ENCODE measurements at regions not wholly inside any gene's neighbourhood (a gene's known extent, or its start where the extent isn't known, plus 50 kb on each side); places are given as distances from the start of the nearest gene placed in this dataset.

DNA sequence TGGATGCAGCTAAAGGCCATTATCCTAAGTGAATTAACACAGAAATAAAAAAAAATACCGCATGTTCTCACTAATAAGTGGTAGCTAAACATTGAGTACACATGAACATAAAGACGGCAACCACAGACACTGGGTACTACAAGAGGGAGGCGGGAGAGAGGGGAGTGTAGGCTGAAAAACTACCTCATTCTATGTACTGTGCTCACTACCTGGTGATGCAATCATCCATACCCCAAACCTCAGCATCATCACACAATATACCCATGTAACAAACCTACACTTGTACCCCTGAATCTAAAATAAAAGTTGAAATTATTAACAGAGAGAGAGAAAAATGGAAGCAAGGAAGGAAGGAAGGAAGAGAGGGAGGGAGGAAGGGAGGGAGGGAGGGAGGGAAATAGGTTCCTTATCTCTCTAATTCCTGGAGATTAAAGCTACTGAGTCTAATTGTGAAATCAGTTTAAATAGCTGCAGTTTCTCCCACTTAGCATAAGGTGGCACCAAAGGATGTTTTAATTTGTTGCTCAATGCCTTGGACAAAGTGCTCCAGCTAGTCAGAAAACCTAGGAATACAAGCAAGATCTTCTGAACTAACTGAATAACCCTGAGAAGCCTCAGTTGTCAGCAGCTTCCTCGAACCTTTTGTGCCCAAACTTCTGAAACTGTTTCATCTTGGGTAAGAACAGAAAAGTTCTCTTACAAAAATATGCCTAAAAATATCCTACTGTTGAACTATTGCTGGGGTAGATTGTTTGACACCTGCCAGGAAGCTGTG is 79.4 kb upstream of the ATP11B start:
- TF ChIP-seq CTCF (IDR thresholded peaks at IDR 0.05; ENCODE audit: insufficient read depth, low read length) (peak; percentile 53), POLR2AphosphoS5 (IDR thresholded peaks at IDR 0.05; ENCODE audit: low read depth) (no peak)
- Histone ChIP-seq H3K27me3 (ENCODE audit: insufficient read depth, poor library complexity, severe bottlenecking) (no peaks in the 10 kb centered on the region), H3K27ac (replicated peaks) (peak overlapping the region; percentile 5; the same call in 1 of the 2 replicates), H3K4me3 (replicated peaks; ENCODE audit: insufficient read depth, low read length) (no peak overlapping the region)
- DNase-seq (ENCODE audit: low read depth in 1 of 2, low spot score in 1 of 2): peak; percentile 68 to 83

DNA sequence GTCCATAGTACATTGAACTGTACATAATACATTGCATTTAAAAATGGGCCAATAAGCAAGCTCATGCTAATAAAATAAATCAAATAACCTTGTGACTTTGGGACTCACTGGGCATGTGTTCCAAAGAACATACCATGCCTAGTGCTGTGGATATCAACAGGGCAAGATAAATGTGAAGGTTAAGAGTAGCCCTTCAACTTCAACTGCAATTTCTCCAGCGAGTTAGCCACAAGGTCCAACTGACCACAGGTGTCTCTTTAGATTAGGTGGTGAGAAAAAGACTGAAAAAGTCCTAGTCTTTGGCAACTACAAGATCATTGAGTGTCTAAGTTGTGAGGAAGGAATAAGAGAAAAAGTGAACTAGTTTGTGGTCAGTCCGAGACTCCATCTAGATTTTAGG is 78.3 kb upstream of the ATP11B start:
- H3K27ac ChIP-seq (replicated peaks): no peak overlapping the region
- no peaks in the 10 kb centered on the region for H3K27me3 ChIP-seq (ENCODE audit: insufficient read depth, poor library complexity, severe bottlenecking)
- no peak for TF ChIP-seq CTCF (IDR thresholded peaks at IDR 0.05; ENCODE audit: insufficient read depth, low read length)
- no peak for TF ChIP-seq GABPA (IDR thresholded peaks at IDR 0.05; ENCODE audit: low read depth)
- no peak for DNase-seq (ENCODE audit: low read depth in 1 of 2, low spot score in 1 of 2)
- no peak overlapping the region for H3K4me3 ChIP-seq (replicated peaks; ENCODE audit: insufficient read depth, low read length)

DNA sequence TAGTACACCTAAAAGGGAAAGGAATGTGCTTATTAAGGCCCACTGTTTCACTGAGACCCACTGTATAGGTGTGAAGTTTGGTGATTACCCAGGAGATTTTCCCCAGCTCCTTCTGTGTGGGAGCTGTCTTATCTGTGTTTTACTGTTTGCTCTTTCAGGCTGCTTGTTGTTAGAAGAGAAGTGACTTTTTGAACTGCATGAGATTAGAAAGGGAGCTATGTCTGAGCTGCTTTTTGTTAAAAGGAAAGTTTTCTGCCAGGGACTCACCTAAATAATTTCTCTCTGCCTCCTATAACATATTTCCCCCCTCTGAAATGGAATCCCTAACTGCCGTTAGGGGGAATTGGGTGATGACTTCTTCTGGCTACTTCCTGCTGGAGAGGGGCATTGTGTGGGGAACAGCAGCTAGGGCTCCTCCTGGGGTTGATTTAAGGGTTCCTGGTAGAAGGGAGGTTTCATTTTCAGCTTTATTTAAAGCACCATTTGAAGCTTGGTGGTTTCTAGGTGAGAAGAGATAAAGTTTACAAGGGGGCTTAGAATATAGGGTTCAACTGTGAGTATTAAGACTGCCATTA is 77.1 kb upstream of the ATP11B start:
- no peak overlapping the region for H3K4me3 ChIP-seq (replicated peaks; ENCODE audit: insufficient read depth, low read length)
- no peak for DNase-seq (ENCODE audit: low read depth in 1 of 2, low spot score in 1 of 2)
- TF ChIP-seq POLR2AphosphoS5 (IDR thresholded peaks at IDR 0.05; ENCODE audit: low read depth): no peak
- no peak for TF ChIP-seq CTCF (IDR thresholded peaks at IDR 0.05; ENCODE audit: insufficient read depth, low read length)
- TF ChIP-seq, protein P1, sequence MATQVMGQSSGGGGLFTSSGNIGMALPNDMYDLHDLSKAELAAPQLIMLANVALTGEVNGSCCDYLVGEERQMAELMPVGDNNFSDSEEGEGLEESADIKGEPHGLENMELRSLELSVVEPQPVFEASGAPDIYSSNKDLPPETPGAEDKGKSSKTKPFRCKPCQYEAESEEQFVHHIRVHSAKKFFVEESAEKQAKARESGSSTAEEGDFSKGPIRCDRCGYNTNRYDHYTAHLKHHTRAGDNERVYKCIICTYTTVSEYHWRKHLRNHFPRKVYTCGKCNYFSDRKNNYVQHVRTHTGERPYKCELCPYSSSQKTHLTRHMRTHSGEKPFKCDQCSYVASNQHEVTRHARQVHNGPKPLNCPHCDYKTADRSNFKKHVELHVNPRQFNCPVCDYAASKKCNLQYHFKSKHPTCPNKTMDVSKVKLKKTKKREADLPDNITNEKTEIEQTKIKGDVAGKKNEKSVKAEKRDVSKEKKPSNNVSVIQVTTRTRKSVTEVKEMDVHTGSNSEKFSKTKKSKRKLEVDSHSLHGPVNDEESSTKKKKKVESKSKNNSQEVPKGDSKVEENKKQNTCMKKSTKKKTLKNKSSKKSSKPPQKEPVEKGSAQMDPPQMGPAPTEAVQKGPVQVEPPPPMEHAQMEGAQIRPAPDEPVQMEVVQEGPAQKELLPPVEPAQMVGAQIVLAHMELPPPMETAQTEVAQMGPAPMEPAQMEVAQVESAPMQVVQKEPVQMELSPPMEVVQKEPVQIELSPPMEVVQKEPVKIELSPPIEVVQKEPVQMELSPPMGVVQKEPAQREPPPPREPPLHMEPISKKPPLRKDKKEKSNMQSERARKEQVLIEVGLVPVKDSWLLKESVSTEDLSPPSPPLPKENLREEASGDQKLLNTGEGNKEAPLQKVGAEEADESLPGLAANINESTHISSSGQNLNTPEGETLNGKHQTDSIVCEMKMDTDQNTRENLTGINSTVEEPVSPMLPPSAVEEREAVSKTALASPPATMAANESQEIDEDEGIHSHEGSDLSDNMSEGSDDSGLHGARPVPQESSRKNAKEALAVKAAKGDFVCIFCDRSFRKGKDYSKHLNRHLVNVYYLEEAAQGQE (IDR thresholded peaks at IDR 0.05; ENCODE audit: insufficient replicate concordance, low read depth): no peak
- no peak for TF ChIP-seq GABPA (IDR thresholded peaks at IDR 0.05; ENCODE audit: low read depth)
- no peak for TF ChIP-seq SPI1 (IDR thresholded peaks at IDR 0.05; ENCODE audit: borderline replicate concordance, low read depth)
- H3K27ac ChIP-seq (replicated peaks): no peak overlapping the region
- H3K27me3 ChIP-seq (ENCODE audit: insufficient read depth, poor library complexity, severe bottlenecking): no peaks in the 10 kb centered on the region

DNA sequence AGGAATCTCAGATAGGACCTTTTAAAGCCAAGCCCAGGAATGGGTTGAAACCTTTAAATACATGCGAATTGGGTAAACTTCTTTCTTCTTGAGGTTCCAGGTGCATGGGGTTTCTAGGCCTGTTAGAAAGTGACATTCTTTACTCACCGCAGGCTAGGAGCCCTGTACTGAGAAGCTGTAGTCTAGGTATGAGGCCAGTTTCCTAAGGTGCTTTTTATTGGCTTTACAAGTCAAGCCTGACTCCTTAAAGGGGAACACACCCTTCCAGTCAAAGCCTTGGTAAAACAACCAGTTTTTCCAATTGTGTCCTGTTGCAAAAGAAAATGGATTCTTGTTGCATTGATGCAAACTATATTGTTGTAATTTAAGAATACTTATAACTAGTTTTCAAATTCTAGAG is 76.1 kb upstream of the ATP11B start:
- Histone ChIP-seq H3K4me3 (replicated peaks; ENCODE audit: insufficient read depth, low read length) (no peak overlapping the region), H3K27me3 (ENCODE audit: insufficient read depth, poor library complexity, severe bottlenecking) (no peaks in the 10 kb centered on the region), H3K27ac (replicated peaks) (no peak overlapping the region)
- DNase-seq (ENCODE audit: low read depth in 1 of 2, low spot score in 1 of 2): no peak
- TF ChIP-seq POLR2AphosphoS5 (IDR thresholded peaks at IDR 0.05; ENCODE audit: low read depth) (no peak), GABPA (IDR thresholded peaks at IDR 0.05; ENCODE audit: low read depth) (no peak), CTCF (IDR thresholded peaks at IDR 0.05; ENCODE audit: insufficient read depth, low read length) (no peak), SPI1 (IDR thresholded peaks at IDR 0.05; ENCODE audit: borderline replicate concordance, low read depth) (no peak)
- TF ChIP-seq, protein P1 (IDR thresholded peaks at IDR 0.05; ENCODE audit: insufficient replicate concordance, low read depth): no peak

All from HL-60 (cell line).